ENCODE measurements at regions not wholly inside any gene's neighbourhood (a gene's known extent, or its start where the extent isn't known, plus 50 kb on each side); places are given as distances from the start of the nearest gene placed in this dataset.

DNA sequence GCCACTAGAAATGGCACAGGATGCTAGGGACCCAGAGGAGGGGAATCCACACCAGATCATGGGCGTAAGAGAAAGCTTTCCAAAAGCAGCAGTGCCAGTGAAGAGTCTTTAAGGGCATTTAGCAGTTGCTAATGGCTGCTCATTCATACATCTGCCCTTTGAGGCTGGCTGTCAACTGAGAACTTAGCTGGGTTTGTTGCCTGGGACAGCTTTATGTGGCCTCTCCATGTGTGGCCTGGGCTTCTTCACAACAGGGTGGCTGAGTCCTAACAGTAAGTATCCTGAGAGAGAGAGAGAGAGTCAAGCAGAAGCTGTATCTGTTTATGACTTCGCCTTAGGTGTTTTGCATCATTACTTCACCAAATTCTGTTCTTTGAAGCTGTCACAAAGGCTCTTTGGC lies 286.1 kb upstream of the KCNJ16 start:
- Histone ChIP-seq H3K36me3 (no peaks in the 10 kb centered on the region), H3K27ac (no peak overlapping the region), H3K4me1 (no peaks in the 10 kb centered on the region), H3K4me3 (no peak overlapping the region), H3K9me3 (no peaks in the 10 kb centered on the region), H3K27me3 (no peaks in the 10 kb centered on the region)
- intact Hi-C loops (cut with DNase I), result no loop called here
- no peak for DNase-seq
- no peak for TF ChIP-seq POLR2A (IDR thresholded peaks at IDR 0.05)
- TF ChIP-seq, protein P1, sequence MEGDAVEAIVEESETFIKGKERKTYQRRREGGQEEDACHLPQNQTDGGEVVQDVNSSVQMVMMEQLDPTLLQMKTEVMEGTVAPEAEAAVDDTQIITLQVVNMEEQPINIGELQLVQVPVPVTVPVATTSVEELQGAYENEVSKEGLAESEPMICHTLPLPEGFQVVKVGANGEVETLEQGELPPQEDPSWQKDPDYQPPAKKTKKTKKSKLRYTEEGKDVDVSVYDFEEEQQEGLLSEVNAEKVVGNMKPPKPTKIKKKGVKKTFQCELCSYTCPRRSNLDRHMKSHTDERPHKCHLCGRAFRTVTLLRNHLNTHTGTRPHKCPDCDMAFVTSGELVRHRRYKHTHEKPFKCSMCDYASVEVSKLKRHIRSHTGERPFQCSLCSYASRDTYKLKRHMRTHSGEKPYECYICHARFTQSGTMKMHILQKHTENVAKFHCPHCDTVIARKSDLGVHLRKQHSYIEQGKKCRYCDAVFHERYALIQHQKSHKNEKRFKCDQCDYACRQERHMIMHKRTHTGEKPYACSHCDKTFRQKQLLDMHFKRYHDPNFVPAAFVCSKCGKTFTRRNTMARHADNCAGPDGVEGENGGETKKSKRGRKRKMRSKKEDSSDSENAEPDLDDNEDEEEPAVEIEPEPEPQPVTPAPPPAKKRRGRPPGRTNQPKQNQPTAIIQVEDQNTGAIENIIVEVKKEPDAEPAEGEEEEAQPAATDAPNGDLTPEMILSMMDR (IDR thresholded peaks at IDR 0.05), result no peak
- 89 to 97% methylated on average over 2 of the region's 2 CpGs for WGBS, 2 donors

DNA sequence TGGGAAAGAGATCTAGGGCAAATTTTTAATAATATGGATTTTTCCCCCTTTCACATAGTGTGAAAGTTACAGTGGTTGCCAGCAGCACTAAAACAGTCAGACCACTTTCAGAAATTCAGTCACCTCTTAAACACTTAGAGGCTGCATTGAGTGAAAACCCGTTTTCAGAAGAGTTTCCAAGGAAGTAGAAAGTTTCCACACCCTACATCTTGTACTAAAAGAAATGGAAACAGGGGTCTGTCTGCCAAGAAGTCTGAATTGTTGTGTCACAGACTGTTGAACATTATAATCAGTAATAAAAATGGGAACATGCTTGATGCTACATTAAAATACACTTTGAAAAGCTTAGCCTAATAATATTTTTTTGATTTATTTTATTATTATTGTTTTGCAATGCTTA lies 278.9 kb upstream of the KCNJ16 start:
- no peaks in the 10 kb centered on the region for H3K27me3 ChIP-seq
- no peak overlapping the region for H3K4me3 ChIP-seq
- no peak overlapping the region for H3K27ac ChIP-seq
- no peak for DNase-seq
- no peaks in the 10 kb centered on the region for H3K4me1 ChIP-seq
- intact Hi-C loops (cut with DNase I), result no loop called here
- TF ChIP-seq POLR2A (IDR thresholded peaks at IDR 0.05), result no peak
- TF ChIP-seq, protein P1 (IDR thresholded peaks at IDR 0.05), result no peak
- WGBS, 2 donors, result 27 to 28% methylated on average over 1 of the region's 1 CpG
- peaks cover 0 to 1% (median 0%) of the 10 kb centered on the region in 3 donors for H3K9me3 ChIP-seq
- H3K36me3 ChIP-seq, result no peaks in the 10 kb centered on the region

DNA sequence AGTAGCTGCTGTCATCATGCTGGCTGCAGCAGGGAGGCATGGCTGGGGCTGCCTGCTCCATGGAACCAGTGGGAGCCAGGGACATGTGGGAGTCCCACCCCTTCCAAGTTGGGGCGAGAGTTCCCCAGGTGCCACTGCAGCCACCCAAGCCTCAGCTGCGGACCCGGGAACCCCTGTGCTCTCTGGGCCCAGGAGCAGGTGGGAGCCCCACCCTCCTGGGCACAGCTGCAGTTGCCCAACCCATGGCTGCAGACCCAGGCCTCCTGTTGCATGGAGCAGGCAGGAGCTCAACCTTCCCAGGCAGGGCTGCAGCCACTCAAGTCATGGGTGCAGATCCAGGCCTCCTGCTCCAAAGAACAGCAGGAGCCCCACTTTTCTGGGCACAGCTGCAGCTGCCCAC lies 274.2 kb upstream of the KCNJ16 start:
- no peak for DNase-seq
- Histone ChIP-seq H3K36me3 (no peaks in the 10 kb centered on the region), H3K27ac (no peak overlapping the region), H3K4me3 (no peak overlapping the region), H3K9me3 (peaks cover 0 to 10% (median 0%) of the 10 kb centered on the region in 3 donors), H3K27me3 (no peaks in the 10 kb centered on the region), H3K4me1 (no peaks in the 10 kb centered on the region)
- WGBS, 2 donors, result 83% methylated on average over 1 of the region's 3 CpGs; no CpG with 5 or more reads in 1 of the 2 donors
- TF ChIP-seq, protein P1 (IDR thresholded peaks at IDR 0.05), result no peak
- TF ChIP-seq POLR2A (IDR thresholded peaks at IDR 0.05), result no peak
- intact Hi-C loops (cut with DNase I), result no loop called here

DNA sequence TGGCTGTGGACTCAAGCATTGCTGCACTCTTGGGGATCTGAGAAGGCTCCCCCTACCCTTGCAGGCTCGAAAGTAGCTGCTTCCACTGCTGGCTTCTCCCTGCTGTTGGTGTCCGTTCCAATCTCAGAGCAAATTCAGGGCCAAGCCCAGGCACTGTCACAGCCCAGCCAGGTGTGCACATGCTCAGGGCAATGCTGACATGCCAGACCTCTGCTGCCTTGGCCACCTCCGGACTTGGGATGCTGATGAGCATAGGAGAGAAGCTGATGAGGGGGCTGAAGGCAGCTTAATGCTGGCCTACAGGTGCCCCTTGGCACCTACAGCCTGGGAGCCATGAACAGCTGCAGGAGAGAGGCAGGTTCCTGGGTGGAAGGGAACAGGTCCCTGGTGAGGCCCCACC lies 273.7 kb upstream of the KCNJ16 start:
- no peaks in the 10 kb centered on the region for H3K27me3 ChIP-seq
- TF ChIP-seq POLR2A (IDR thresholded peaks at IDR 0.05), result no peak
- H3K4me3 ChIP-seq, result no peak overlapping the region
- intact Hi-C loops (cut with DNase I), result no loop called here
- DNase-seq, result no peak
- WGBS, 2 donors, result 92% methylated on average over 2 of the region's 3 CpGs; no CpG with 5 or more reads in 1 of the 2 donors
- H3K4me1 ChIP-seq, result no peaks in the 10 kb centered on the region
- H3K36me3 ChIP-seq, result no peaks in the 10 kb centered on the region
- peaks cover 0 to 10% (median 0%) of the 10 kb centered on the region in 3 donors for H3K9me3 ChIP-seq
- no peak overlapping the region for H3K27ac ChIP-seq

DNA sequence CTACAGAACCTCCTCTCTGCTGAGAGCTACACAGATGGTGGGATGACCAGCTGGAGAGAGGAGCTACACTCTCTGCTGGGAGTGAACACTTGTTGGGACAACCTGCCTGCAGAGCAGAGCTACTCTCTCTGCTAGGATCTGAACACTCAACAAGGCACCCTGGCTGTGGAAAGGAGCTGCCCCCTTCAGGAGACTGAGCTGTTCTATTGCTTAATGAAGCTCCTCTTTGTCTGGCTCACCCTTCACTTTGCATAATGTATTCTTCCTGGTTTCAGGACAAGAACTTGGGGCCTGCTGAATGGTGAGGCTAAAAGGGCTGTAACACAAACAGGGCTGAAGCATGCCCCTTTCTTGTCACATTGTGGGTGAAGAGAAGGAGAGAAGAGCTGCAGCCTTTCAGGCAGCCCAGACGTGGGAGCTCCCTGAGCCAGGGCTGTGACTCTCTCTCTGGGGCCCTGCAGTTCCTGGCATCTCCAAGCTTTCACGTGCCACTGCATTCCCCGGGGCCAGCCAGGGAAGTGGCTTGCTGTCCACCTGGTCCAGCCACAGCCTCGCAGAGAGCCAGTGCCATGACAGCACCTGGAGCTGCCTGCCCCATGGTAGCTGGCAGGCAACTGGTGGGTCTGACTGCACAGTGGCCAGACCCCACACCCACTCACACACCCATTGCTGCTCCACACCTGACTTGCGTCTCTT lies 272.8 kb upstream of the KCNJ16 start:
- Histone ChIP-seq H3K27me3 (no peaks in the 10 kb centered on the region), H3K36me3 (no peaks in the 10 kb centered on the region), H3K27ac (no peak overlapping the region), H3K4me3 (no peak overlapping the region), H3K4me1 (no peaks in the 10 kb centered on the region), H3K9me3 (peaks cover 0 to 10% (median 0%) of the 10 kb centered on the region in 3 donors)
- intact Hi-C loops (cut with DNase I), result no loop called here
- DNase-seq, result no peak
- no peak for TF ChIP-seq POLR2A (IDR thresholded peaks at IDR 0.05)
- TF ChIP-seq, protein P1 (IDR thresholded peaks at IDR 0.05), result no peak
- WGBS, 2 donors, result 90% methylated on average over 2 of the region's 5 CpGs; no CpG with 5 or more reads in 1 of the 2 donors

All from esophagus squamous epithelium (tissue), 5 donors.